HG03342 (cell line): ENCODE measurements at regions not wholly inside any gene's neighbourhood (a gene's known extent, or its start where the extent isn't known, plus 50 kb on each side); places are given as distances from the start of the nearest gene placed in this dataset.
"Not testable (repeated sequence)": the region's sequence is repeated elsewhere in the genome, so short reads cannot be mapped to it uniquely, and the experiment has no call there.

ENCODE experiments used
- ATAC-seq: cut with Tn5 transposase; IDR thresholded peaks from one replicate; pipeline ENCODE4 v1.9.1; 2021; ENCODE audit warnings: mild to moderate bottlenecking, moderate library complexity; ENCODE audit not compliant: unreplicated experiment

DNA sequence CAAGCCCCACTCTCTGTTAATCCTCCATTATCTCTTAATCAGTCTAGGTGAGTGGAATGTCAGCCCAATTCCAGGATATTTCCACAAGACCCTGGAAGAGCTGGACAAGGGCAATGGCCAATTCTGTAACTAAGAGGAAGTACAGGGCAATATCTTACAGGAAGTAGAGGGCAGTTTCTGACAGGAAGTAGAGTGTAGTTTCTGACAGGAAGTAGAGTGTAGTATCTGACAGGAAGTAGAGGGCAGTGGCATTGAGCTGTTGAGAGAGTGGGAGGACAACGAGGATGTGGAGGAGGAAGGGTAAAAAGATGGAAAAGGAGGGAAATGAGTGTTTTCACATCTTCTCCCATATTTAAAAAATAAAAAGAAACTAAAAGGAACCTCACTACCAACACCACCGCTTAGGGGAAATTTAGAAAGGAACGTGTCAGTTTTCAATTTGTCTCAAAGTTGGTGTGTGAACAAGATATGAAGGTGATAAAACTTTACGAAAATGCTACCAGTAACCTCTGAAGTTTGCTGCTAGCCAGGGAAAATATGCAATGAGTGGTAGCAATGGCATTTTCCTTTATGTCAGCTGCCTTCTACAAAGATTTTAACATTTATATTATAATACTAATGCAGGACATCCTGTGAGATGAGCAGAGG is 430.9 kb upstream of the HNRNPA3 start:
- no peak for ATAC-seq

GRCh38 chr2:176784633-176785200 is 427.9 kb upstream of the HNRNPA3 start:
- no peak for ATAC-seq

GRCh38 chr2:176789751-176790150 is 422.8 kb upstream of the HNRNPA3 start:
- no peak for ATAC-seq

DNA sequence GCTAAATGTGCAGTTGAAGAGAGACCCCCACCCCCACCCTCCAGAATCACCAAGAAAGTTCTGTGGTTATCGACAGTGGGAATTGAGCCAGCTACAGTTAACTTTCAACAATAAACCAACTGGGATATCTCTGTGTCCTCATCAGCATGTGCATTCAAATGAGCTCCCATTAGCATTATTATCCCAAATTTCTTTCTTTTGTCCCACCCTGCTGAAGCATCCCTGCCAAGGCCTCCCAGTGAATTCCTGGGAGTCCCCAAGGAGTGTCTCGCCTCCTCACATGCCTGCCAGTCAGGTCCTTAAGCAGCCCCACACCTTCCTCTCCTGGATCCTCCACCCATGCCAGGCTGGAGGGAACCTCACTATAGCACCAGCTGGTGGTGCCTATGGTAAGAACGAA is 422.1 kb upstream of the HNRNPA3 start:
- no peak for ATAC-seq

GRCh38 chr2:176793792-176794191 is 418.8 kb upstream of the HNRNPA3 start:
- ATAC-seq: no peak

DNA sequence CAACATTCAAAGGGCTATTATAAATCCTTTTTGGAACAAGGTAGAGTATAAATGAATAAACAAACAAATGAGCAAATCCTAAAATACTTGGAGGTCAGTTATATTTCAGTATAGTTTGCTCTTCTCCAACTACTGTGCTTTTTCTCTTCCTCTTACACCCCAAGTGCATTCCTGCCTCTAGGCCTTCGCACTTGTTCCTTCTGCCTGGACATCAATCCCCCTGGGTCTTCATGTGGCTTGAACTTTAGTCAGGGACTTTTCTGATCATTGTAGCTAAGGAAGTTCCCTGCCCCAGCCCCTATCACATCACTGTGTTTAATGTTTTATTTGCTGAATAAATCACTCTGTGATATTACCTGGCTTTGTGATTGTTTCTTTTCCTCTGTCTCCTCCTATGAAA is 418.2 kb upstream of the HNRNPA3 start:
- no peak for ATAC-seq

DNA sequence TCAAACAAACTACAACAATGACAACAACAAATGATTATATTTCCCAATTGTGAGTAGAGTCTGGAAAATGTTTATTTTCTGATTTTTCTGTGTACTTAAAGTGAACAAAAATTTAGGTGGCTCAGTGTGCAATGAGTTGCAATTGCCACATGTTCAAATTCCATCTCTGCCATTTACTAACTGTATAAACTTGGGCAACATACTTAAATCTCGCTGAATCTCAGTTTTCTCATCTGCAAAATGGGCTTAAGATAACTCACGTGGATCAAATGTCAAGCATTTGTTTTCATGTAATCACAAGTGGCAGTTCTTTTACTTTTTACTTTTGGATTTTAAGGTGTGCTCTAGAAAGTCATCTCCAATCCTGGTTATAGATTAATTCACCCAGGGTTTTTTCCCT is 416.8 kb upstream of the HNRNPA3 start:
- no peak for ATAC-seq

- not testable (repeated sequence) for ATAC-seq
These were observed 415.9 kb upstream of the HNRNPA3 start for GRCh38 chr2:176796677-176797076.

DNA sequence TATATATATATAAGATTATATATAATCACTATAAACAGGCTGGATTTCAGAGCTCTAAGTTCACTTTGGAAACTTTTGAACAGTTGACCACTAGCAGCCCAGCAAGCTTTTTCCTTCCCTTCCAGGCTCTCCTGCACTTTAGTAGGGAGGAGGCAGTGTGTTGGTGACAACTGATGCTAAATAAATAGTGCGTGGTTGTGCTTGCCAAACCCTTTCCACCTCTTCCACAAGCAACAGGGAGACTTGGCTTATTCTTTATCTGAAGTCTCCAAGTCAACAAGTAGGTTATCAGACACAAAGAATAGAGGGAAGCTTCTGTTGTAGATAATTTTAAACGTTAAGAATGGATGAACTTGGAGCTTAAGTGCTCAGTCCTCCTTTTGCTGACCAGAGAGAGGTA is 408.2 kb upstream of the HNRNPA3 start:
- no peak for ATAC-seq

DNA sequence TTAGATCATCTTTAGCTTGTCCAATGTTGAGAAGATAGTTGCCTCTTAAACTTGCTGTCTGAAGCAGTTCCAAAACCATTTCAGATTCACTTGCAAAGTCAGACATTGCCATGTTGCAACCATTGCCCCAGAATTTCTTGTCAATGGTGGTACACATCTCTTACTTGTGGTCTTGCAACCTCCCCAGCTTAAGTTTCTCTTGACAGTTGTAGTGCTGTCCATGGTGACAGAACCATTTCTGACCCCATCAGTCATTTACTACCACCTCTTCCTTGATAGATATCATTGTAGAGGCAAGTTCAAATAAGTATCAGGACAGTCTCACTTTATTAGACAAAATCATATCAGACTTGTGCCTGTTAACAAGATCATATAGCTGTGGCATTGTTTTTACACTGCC is 407.2 kb upstream of the HNRNPA3 start:
- no peak for ATAC-seq

DNA sequence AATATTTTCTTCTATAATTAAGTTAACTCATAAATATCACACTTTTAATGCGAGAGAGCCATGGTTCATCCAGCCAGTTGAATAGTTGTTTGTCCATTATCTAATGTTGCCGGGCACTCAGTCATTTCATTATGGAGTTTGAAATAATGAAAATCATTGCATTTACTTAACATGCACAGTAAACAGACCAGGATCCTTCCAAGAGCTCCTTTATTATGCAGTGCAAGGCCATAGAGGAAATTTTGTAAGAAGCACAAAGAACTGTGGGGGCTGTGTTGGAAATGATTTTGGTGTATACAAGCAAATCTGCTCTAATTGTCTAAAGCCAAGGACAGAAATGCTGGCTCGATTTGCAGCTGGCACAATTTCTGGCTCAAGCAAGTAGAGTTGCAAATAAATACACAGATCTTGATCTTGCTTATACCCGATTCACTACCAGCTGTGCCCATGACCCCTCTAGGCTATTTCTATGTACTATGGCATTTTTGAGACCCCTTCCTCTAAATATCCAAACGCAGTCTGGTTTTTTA is 400.3 kb upstream of the HNRNPA3 start:
- no peak for ATAC-seq

DNA sequence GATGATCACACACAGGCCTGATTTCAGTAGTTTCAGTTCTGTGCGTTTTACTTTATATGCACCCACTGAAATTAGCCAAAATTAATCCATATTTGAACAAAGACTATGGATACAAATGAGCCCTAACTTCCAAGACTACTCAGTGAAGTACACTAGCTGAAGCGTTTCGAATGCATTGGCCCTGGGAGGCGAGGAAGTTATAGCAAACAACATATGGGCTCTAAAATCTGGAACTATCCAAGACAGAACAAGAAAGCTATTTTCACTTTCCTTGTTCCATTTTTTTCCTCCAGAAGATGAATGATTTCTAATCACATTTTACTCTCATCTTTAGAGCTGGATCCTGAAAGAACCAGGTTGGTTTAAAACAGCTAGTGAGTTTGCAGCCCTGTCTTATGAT is 399.4 kb upstream of the HNRNPA3 start:
- no peak for ATAC-seq

GRCh38 chr2:176813621-176814049 is 399.0 kb upstream of the HNRNPA3 start:
- no peak for ATAC-seq

GRCh38 chr2:176814274-176814673 is 398.3 kb upstream of the HNRNPA3 start:
- no peak for ATAC-seq

GRCh38 chr2:176814740-176815367 is 397.7 kb upstream of the HNRNPA3 start:
- ATAC-seq: peak; percentile 77

GRCh38 chr2:176817061-176817565 is 395.5 kb upstream of the HNRNPA3 start:
- ATAC-seq: no peak

DNA sequence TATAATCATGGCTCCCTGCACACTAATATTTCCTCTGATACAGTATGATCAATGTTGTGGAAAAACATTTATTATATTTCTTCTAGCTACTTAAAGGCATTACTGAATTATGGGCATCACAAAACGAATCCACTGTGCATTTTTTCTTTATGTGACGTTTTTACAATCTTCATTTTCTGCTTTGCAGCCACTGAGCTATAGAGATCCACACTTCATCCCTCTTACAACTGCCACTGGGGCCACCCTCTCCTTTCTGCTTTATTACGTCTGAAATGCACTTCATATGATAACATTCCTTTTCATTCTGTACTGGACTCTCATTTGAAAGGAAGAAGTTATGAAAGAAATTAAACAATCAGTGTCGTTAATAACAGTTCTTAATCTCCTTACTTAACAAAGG is 394.5 kb upstream of the HNRNPA3 start:
- no peak for ATAC-seq

DNA sequence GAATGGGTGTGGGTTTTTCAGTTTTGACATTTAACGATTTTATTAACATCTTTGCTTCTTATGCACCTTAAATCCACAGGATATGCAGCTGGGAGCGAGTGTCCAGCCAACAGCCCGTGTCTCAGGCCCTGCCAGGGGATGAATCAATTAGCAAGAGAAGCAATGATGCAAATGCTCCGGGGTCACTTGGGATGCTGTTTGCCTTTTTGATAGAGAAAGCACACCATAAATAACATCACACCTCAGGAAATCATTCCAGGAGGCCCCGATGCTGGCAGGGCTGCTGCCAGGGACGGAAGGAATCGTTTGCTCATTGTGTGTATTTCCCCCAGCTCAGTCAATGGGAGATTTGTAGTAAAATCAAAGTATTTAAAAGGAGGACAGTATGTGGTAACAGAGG is 394.0 kb upstream of the HNRNPA3 start:
- ATAC-seq: no peak

- ATAC-seq: no peak
These were observed 393.3 kb upstream of the HNRNPA3 start for GRCh38 chr2:176819306-176819705.

- no peak for ATAC-seq
These were observed 392.1 kb upstream of the HNRNPA3 start for GRCh38 chr2:176820371-176820932.

GRCh38 chr2:176821350-176821749 is 391.2 kb upstream of the HNRNPA3 start:
- ATAC-seq: no peak

DNA sequence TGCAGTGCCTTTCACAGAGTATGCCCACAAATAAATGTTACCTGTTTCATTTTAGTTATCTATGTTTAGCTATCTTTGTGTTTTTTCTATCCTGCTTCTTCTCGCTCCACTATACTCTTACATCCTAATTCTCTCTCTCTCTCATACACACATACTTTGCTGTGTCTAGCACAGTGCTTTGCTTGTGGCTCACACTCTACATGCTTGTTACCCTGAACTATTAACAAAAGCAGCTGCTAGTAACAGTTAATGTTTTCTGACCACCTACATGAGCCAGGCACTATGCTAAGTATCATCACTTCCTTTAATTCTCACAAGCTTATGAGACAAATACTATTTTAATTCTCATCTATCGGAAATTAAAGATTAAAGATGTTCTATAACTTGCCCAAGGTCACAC is 390.5 kb upstream of the HNRNPA3 start:
- no peak for ATAC-seq
